ENCODE measurements at regions not wholly inside any gene's neighbourhood (a gene's known extent, or its start where the extent isn't known, plus 50 kb on each side); places are given as distances from the start of the nearest gene placed in this dataset.

GRCh38 chr5:117207088-117207668, 632.6 kb upstream of the SEMA6A start:
- H3K27me3 ChIP-seq, result no peaks in the 10 kb centered on the region
- no peaks in the 10 kb centered on the region for H3K36me3 ChIP-seq
- no peaks in the 10 kb centered on the region for H3K9me3 ChIP-seq
- H3K4me3 ChIP-seq, result no peak overlapping the region
- no peak for DNase-seq

GRCh38 chr5:117205894-117206293, 631.3 kb upstream of the SEMA6A start:
- Histone ChIP-seq H3K4me3 (no peak overlapping the region), H3K27me3 (no peaks in the 10 kb centered on the region), H3K36me3 (no peaks in the 10 kb centered on the region), H3K9me3 (no peaks in the 10 kb centered on the region)
- no peak for DNase-seq

- H3K36me3 ChIP-seq, result no peaks in the 10 kb centered on the region
- no peak for DNase-seq
- no peaks in the 10 kb centered on the region for H3K9me3 ChIP-seq
- no peaks in the 10 kb centered on the region for H3K27me3 ChIP-seq
- no peak overlapping the region for H3K4me3 ChIP-seq
Observed at GRCh38 chr5:117204926-117205869, 630.6 kb upstream of the SEMA6A start.

GRCh38 chr5:117204404-117204803, 629.8 kb upstream of the SEMA6A start:
- no peaks in the 10 kb centered on the region for H3K9me3 ChIP-seq
- DNase-seq, result no peak

GRCh38 chr5:117203584-117203983, 629.0 kb upstream of the SEMA6A start:
- Histone ChIP-seq H3K9me3 (no peaks in the 10 kb centered on the region), H3K27me3 (no peaks in the 10 kb centered on the region), H3K4me3 (no peak overlapping the region), H3K36me3 (no peaks in the 10 kb centered on the region)
- DNase-seq, result no peak

More at GRCh38 chr5:117204404-117204803, 629.8 kb upstream of the SEMA6A start:
- H3K27me3 ChIP-seq, result no peaks in the 10 kb centered on the region
- H3K4me3 ChIP-seq, result no peak overlapping the region
- no peaks in the 10 kb centered on the region for H3K36me3 ChIP-seq

- no peaks in the 10 kb centered on the region; the same call in 1 of the 2 replicates for H3K27me3 ChIP-seq
- DNase-seq, result peak; percentile 57
- H3K36me3 ChIP-seq, result no peaks in the 10 kb centered on the region
- H3K9me3 ChIP-seq, result no peaks in the 10 kb centered on the region; the same call in 1 of the 2 replicates
- H3K4me3 ChIP-seq, result no peak overlapping the region
Observed at GRCh38 chr5:117201001-117201400, 626.4 kb upstream of the SEMA6A start.

GRCh38 chr5:117195076-117195475, 620.5 kb upstream of the SEMA6A start:
- Histone ChIP-seq H3K36me3 (no peaks in the 10 kb centered on the region), H3K4me3 (no peak overlapping the region), H3K27me3 (peaks cover 3% of the 10 kb centered on the region), H3K9me3 (no peaks in the 10 kb centered on the region; the same call in 1 of the 2 replicates)
- no peak for DNase-seq

- Histone ChIP-seq H3K4me3 (no peak overlapping the region), H3K27me3 (peaks cover 3% of the 10 kb centered on the region; the same call in 1 of the 2 replicates), H3K9me3 (no peaks in the 10 kb centered on the region), H3K36me3 (no peaks in the 10 kb centered on the region)
- no peak for DNase-seq
Observed at GRCh38 chr5:117191251-117191650, 616.6 kb upstream of the SEMA6A start.

- H3K36me3 ChIP-seq, result no peaks in the 10 kb centered on the region
- H3K4me3 ChIP-seq, result no peak overlapping the region
- H3K27me3 ChIP-seq, result peaks cover 3% of the 10 kb centered on the region; the same call in 1 of the 2 replicates
Observed at GRCh38 chr5:117189784-117190183, 615.2 kb upstream of the SEMA6A start.

GRCh38 chr5:117188211-117188610, 613.6 kb upstream of the SEMA6A start:
- H3K36me3 ChIP-seq, result no peaks in the 10 kb centered on the region
- H3K9me3 ChIP-seq, result no peaks in the 10 kb centered on the region
- no peak for DNase-seq
- H3K27me3 ChIP-seq, result peaks cover 3% of the 10 kb centered on the region; the same call in 1 of the 2 replicates
- H3K4me3 ChIP-seq, result no peak overlapping the region

More at GRCh38 chr5:117189784-117190183, 615.2 kb upstream of the SEMA6A start:
- no peaks in the 10 kb centered on the region for H3K9me3 ChIP-seq
- DNase-seq, result no peak

GRCh38 chr5:117186751-117187150, 612.1 kb upstream of the SEMA6A start:
- Histone ChIP-seq H3K27me3 (peaks cover 3% of the 10 kb centered on the region; the same call in 1 of the 2 replicates), H3K36me3 (no peaks in the 10 kb centered on the region), H3K9me3 (no peaks in the 10 kb centered on the region), H3K4me3 (no peak overlapping the region)
- DNase-seq, result no peak

- no peak for DNase-seq
- H3K9me3 ChIP-seq, result no peaks in the 10 kb centered on the region
Observed at GRCh38 chr5:117183326-117183725, 608.7 kb upstream of the SEMA6A start.

GRCh38 chr5:117182104-117182503, 607.5 kb upstream of the SEMA6A start:
- H3K36me3 ChIP-seq, result no peaks in the 10 kb centered on the region
- no peak for DNase-seq
- no peaks in the 10 kb centered on the region for H3K9me3 ChIP-seq
- no peak overlapping the region for H3K4me3 ChIP-seq
- no peaks in the 10 kb centered on the region for H3K27me3 ChIP-seq

More at GRCh38 chr5:117183326-117183725, 608.7 kb upstream of the SEMA6A start:
- Histone ChIP-seq H3K36me3 (no peaks in the 10 kb centered on the region), H3K27me3 (no peaks in the 10 kb centered on the region), H3K4me3 (no peak overlapping the region)

- H3K27me3 ChIP-seq, result no peaks in the 10 kb centered on the region
- no peaks in the 10 kb centered on the region for H3K36me3 ChIP-seq
- no peak for DNase-seq
- no peaks in the 10 kb centered on the region for H3K9me3 ChIP-seq
- no peak overlapping the region for H3K4me3 ChIP-seq
Observed at GRCh38 chr5:117177302-117177701, 602.7 kb upstream of the SEMA6A start.

- H3K9me3 ChIP-seq, result no peaks in the 10 kb centered on the region
- no peaks in the 10 kb centered on the region for H3K27me3 ChIP-seq
- no peak overlapping the region for H3K4me3 ChIP-seq
- no peaks in the 10 kb centered on the region for H3K36me3 ChIP-seq
- DNase-seq, result no peak
Observed at GRCh38 chr5:117165068-117165467, 590.4 kb upstream of the SEMA6A start.

- Histone ChIP-seq H3K36me3 (no peaks in the 10 kb centered on the region), H3K9me3 (no peaks in the 10 kb centered on the region), H3K27me3 (no peaks in the 10 kb centered on the region), H3K4me3 (no peak overlapping the region)
- DNase-seq, result no peak
Observed at GRCh38 chr5:117161718-117162335, 587.2 kb upstream of the SEMA6A start.

- H3K4me3 ChIP-seq, result no peak overlapping the region
- H3K27me3 ChIP-seq, result no peaks in the 10 kb centered on the region
- H3K36me3 ChIP-seq, result no peaks in the 10 kb centered on the region
- DNase-seq, result no peak
- no peaks in the 10 kb centered on the region for H3K9me3 ChIP-seq
Observed at GRCh38 chr5:117160391-117160790, 585.8 kb upstream of the SEMA6A start.
